ENCODE measurements at regions not wholly inside any gene's neighbourhood (a gene's known extent, or its start where the extent isn't known, plus 50 kb on each side); places are given as distances from the start of the nearest gene placed in this dataset.

DNA sequence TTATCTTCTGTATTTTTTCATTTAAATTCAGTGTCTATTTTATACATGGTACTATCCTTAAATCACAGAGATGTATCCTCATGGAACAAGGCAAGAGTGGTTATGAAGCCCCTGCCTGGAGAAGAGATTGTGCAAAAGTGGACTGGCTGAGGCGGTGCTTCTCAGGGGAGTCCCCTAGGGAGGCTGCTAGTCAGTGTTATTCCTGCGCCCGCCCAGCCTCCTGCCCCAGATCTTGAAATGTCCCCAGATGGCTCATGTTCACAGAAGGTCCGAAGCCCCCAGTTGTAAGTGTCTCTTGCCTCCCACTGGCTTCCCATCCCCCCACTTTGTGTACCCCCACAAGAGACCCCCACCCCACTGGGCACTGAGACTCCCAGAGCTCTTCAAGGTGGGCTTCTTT, 366.9 kb downstream of the TNS3 start:
- Histone ChIP-seq H2AFZ (ENCODE audit: low read length) (no peak overlapping the region), H3K56ac (replicated peaks; ENCODE audit: insufficient read length, low read depth, low read length) (no peak overlapping the region), H2BK15ac (ENCODE audit: low read length) (no peak overlapping the region), H2AK5ac (ENCODE audit: low read depth, low read length) (no peak overlapping the region), H3K79me2 (ENCODE audit: control insufficient read depth in 1 of 2, insufficient read depth in 2 of 2, low read length in 2 of 2) (no peaks in the 10 kb centered on the region), H4K91ac (replicated peaks; ENCODE audit: insufficient read length, low read length) (no peak overlapping the region), H3K4me3 (ENCODE audit: extremely low read depth in 1 of 4, insufficient read depth in 2 of 4, low read depth in 3 of 4, low read length in 4 of 4) (no peak overlapping the region), H3K9me3 (ENCODE audit: insufficient read depth in 2 of 2, low read depth in 1 of 2, low read length in 1 of 2) (no peaks in the 10 kb centered on the region), H3K23me2 (ENCODE audit: low read depth, low read length) (no peaks in the 10 kb centered on the region), H3K4me1 (replicated peaks in 1 of 4; ENCODE audit: control insufficient read depth in 3 of 4, insufficient read depth in 4 of 4, low read length in 3 of 4) (no peaks in the 10 kb centered on the region), H3K4ac (replicated peaks; ENCODE audit: insufficient read length, low read depth, low read length) (no peak overlapping the region), H4K5ac (ENCODE audit: insufficient read length, low read depth, low read length) (no peak overlapping the region), H4K8ac (ENCODE audit: extremely low read depth, insufficient read depth, low read length) (no peak overlapping the region), H3K27ac (ENCODE audit: low read depth, low read length) (no peak overlapping the region), H3K4me2 (ENCODE audit: insufficient read depth in 1 of 2, low read depth in 2 of 2, low read length in 2 of 2) (no peak overlapping the region), H3K79me1 (ENCODE audit: low read depth, low read length) (no peaks in the 10 kb centered on the region), H2BK5ac (ENCODE audit: low read depth, low read length) (no peak overlapping the region), H2BK120ac (replicated peaks; ENCODE audit: low read depth, low read length) (no peak overlapping the region), H3K36me3 (ENCODE audit: control insufficient read depth in 2 of 4, insufficient read depth in 4 of 4, low read length in 3 of 4) (no peaks in the 10 kb centered on the region), H2BK12ac (ENCODE audit: low read depth, low read length) (no peak overlapping the region), H4K20me1 (replicated peaks in 1 of 2; ENCODE audit: control insufficient read depth in 1 of 2, insufficient read depth in 2 of 2, low read length in 2 of 2) (no peaks in the 10 kb centered on the region), H3K14ac (ENCODE audit: insufficient read length) (no peak overlapping the region), H3K9ac (replicated peaks in 1 of 4; ENCODE audit: extremely low read depth in 1 of 4, low read depth in 3 of 4, low read length in 3 of 4) (no peak overlapping the region), H2BK20ac (ENCODE audit: low read length) (no peak overlapping the region), H3K23ac (ENCODE audit: insufficient read length) (no peak overlapping the region), H3K18ac (ENCODE audit: extremely low read depth, low read length) (no peak overlapping the region), H3K27me3 (replicated peaks in 1 of 4; ENCODE audit: control insufficient read depth in 3 of 4, extremely low read depth in 1 of 4, insufficient read depth in 3 of 4, low read length in 3 of 4) (no peaks in the 10 kb centered on the region)
- ChIA-PET CTCF (ENCODE audit: partially characterized antibody) (interaction anchor here (2.5 kb wide), 1 partner anchor 34 kb away, joined by 6 read pairs; no protein-coding TSS in a partner anchor), POLR2A (ENCODE audit: partially characterized antibody) (no interaction called here)
- TF ChIP-seq HDAC6 (IDR thresholded peaks at IDR 0.05; ENCODE audit: low read depth, low read length) = no peak
- TF ChIP-seq GABPA (IDR thresholded peaks at IDR 0.05; ENCODE audit: borderline replicate concordance, insufficient read depth, low read length) = no peak
- TF ChIP-seq NANOG (IDR thresholded peaks at IDR 0.05; ENCODE audit: insufficient read depth, low read depth, low read length, poor library complexity, severe bottlenecking) = no peak
- TF ChIP-seq EZH2 (IDR thresholded peaks at IDR 0.05; ENCODE audit: low read depth, low read length, severe bottlenecking) = no peak
- TF ChIP-seq KDM5A (IDR thresholded peaks at IDR 0.05; ENCODE audit: low read length) = no peak
- TF ChIP-seq RNF2 (IDR thresholded peaks at IDR 0.05; ENCODE audit: borderline replicate concordance, low read depth, low read length, missing control alignments, poor library complexity, severe bottlenecking) = no peak
- TF ChIP-seq POU5F1 (IDR thresholded peaks at IDR 0.05; ENCODE audit: low read depth, low read length) = no peak
- TF ChIP-seq SAP30 (IDR thresholded peaks at IDR 0.05; ENCODE audit: insufficient read depth, insufficient replicate concordance, low read length) = no peak
- DNase-seq (ENCODE audit: low read depth in 1 of 2, low spot score in 2 of 2) (no peak), FAIRE-seq (no peak)
- 95% methylated on average over 4 of the region's 4 CpGs; no CpG with 5 or more reads in 1 of the 2 experiments for WGBS, 2 experiments (ENCODE audit: extremely low coverage in 1 of 2, insufficient coverage in 1 of 2, insufficient read length in 1 of 2, insufficient replicate concordance in 2 of 2, low coverage in 1 of 2, low lambda C conversion rate in 2 of 2, missing lambda C conversion rate in 1 of 2)

All from H1 (cell line).